Non-pigmented ciliary epithelial cell (primary cell): ENCODE measurements at regions not wholly inside any gene's neighbourhood (a gene's known extent, or its start where the extent isn't known, plus 50 kb on each side); places are given as distances from the start of the nearest gene placed in this dataset.
A peak's percentile ranks its signal among the peaks of the same experiment; 100 is the strongest.

Source experiments
- DNase-seq: peaks from one replicate; pipeline ENCODE4 v3.0.0-alpha.2; 2010; ENCODE audit warnings: low read depth

DNA sequence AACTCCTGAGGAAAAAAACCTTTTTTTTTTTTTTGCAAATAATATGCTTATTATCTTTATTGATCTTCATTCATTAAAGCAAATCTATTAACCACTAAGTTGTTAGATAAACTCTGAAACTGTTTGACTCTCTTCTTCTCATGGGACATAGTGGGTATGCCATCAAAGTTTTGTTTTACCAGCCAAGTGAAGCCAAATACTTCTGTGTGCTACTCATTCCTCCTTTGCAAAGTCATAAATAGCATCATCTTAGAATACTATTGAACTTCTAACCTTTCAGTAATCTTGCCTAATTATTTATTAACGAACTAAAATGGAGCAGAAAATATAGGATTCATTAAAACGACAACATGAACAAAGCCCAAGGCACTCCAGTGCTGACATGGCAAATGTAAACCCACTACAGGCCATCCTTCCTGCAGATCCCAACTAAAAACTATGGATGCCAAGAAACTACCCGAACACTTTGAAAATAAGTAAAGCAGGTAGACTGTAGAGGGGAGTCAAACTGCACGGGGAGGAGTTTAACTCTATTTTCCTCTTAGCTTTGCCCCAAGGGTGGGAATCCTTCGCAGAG lies 61.2 kb upstream of the ODAD2 start:
- DNase-seq, result no peak

GRCh38 chr10:28058746-28059145 lies 59.9 kb upstream of the ODAD2 start:
- no peak for DNase-seq

GRCh38 chr10:28054228-28054860 lies 55.5 kb upstream of the ODAD2 start:
- DNase-seq, result peak; percentile 88

GRCh38 chr10:28049286-28049685 lies 50.4 kb upstream of the ODAD2 start:
- DNase-seq, result no peak
